ENCODE measurements at regions not wholly inside any gene's neighbourhood (a gene's known extent, or its start where the extent isn't known, plus 50 kb on each side); places are given as distances from the start of the nearest gene placed in this dataset.

GRCh38 chr5:155299386-155300005, 285.9 kb downstream of the KIF4B start:
- no peak for DNase-seq

DNA sequence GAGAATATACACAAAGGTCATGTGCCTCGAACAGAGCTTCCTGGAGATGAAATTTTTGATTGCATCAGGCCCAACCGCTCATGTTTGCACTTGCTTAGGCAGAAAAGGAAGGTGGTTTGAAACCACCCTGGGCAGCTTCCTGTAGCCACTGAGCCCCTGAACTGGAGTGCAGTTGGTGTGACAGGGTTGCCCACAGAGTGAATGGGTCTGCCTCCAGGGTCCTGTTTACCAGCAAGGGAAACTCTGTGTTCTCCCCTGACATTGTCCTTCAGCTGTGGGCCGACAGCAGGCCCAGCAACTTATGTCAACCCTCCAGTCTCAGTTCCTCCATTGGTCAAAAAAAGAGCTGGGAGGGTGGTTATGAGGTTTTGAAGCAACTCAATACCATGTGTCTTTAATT, 289.6 kb downstream of the KIF4B start:
- no peak for DNase-seq

GRCh38 chr5:155307229-155307628, 293.7 kb downstream of the KIF4B start:
- no peak for DNase-seq

- no peak for DNase-seq
These were observed 294.7 kb downstream of the KIF4B start for GRCh38 chr5:155308289-155308688.

GRCh38 chr5:155309021-155309746, 295.6 kb downstream of the KIF4B start:
- DNase-seq = no peak

DNA sequence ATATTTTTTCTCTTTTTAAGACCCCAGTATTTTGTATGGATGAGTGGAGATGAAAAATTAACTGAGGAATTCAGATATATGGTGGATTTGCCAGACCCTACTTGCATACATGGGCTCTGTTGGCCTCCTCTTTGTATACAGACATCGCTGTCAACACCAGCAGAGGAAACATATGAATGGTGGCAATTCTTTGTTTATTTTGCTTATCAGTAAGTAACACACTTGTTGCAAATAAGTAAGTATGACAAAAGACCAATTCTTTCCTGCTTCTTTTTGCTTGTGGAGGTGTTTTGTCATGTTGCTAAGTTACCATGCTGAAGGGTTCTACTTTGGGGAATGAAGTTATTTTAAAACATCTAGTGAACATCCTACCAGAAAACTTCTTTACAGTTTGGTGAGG, 298.2 kb downstream of the KIF4B start:
- no peak for DNase-seq

DNA sequence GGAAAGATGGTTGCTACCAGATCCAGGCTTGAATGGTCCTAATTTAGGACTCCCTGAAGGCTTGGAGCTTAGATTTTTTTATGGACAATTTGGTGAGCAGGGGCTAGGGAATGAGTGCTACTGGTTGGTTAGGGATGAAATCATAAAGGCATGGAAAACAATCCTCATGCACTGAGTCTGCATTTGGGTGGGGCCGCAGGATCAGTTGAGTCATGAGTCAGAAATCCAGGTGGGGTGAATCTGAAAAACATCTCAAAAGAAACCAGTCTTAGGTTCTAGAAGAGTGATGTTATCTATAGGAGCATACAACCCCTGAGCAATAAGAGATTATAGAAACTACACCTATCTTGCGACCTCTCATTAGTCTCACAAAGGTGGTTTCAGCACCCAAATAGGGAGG, 300.0 kb downstream of the KIF4B start:
- DNase-seq = no peak

DNA sequence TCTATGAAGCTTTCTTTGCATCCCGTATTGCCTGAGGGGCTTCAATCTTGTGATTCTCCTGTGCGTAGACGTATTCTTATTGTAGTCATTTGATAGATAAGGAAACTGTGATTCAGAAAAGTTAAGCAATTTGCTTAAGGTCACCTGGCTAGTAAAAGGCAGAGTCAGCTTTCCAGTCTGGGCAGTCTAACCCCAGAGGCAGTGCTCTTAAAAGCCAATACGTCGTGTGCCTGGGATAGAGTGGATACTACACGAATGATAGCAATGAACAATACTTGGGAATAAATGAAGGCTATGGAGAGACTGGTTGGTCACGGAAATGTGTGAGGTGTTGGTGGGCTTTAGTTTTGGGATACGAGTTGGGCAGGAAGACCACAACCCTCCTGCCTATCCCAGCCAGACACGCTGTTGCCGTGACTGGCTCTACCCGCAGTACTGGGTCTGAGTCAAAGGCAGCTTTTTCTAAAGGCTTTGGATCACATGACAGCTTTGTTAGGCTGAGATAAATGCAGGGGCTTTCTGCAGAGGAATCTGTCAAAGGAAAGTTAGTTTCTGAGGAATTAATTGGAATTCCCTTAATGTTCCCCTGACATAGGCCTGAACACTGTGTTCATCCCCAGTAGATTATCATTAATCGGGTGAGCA, 302.6 kb downstream of the KIF4B start:
- no peak for DNase-seq

DNA sequence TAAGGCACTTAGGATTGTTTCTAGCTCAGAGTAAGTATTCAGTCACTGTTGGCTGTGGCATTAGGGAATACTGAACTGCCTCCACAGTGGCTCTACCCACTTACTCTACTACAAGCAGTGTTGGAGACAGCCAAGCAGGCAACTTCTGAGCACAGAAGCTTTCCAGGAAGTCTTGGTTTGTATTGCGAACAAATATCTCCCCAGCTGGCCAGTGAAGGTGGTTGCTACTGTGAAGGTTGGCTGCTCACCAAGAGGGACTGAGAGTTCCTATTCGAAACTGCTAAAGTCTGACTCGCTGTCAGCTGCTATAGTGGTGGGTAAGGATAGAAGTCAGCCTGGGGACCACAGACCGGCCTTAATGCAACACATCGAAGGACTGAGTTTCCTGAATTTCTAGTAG, 319.1 kb downstream of the KIF4B start:
- no peak for DNase-seq

DNA sequence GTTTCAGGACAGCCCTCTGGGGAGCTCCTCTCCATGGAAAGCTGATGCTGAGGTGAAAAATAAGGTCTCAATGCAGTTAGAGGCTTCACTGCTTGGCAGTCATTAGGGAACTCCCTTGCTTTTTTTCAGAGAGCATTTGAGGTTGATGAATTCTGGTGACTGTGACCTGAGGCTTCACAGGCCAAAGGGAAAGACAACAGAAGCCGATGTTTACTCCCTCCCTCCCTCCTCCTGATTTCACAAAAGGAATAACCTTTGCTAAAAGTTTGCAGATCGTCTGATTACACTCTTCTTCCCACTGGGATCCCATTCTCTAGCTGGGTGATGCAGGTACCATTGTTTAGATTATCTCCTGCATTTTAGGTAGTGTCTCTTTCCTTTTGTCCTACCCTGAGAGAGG, 329.4 kb downstream of the KIF4B start:
- no peak for DNase-seq

DNA sequence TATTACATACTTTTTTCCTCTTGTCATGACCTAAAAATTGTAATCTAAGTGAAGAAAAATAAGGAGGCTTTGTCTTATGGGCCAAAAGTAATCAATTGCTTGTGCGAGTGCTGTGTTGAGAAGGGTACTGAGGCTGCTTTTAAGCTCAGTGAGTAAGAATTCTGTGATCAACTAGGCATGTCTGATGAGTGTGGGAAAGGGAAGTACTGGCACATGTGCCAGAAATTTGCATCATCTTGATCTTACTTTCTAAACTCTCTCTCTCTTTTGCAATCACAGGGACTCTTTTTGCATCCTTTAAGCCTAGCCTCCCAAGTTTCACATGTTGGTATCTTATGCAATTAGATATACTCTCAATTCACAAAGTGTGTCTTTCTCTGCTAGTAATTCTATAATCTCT, 329.9 kb downstream of the KIF4B start:
- no peak for DNase-seq

- DNase-seq = no peak
These were observed 339.7 kb downstream of the KIF4B start for GRCh38 chr5:155353231-155353630.

DNA sequence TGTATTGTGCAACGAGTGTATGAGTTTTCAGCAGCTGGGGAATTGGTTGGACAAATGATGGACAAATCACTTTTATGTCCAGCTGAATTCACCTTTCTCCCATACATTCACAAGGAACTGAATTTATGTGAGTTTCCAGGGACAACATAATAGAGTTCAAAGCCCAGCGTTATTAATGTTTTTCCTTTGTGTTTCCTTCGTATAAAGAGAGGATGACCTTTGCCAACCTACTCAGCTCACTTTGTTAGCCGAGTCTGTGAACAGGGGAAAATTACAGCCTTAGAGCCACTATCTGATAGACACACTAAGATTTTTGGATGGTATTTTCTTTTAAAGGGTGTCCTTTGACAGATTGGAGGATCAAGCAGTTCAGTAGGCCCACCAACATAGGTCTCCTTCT, 352.5 kb downstream of the KIF4B start:
- DNase-seq = no peak

DNA sequence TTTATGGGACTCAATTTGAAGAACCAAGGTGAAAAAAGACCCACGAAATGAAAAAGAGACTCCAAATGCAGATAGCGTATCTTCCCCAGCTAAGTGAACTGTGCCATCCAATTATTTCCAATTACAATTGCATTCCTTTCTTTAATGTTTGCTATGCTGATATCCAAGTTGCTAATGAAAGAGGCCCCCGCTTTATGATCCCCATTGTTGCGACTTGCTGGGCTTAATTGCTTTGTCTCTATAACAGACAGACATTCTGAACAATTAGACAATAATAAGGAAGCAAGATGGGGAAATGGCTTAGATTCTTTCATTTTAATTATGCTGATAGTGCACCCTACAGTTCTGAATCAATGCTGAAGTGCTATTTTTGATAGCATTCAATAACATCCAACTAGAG, 354.3 kb downstream of the KIF4B start:
- no peak for DNase-seq

- no peak for DNase-seq
These were observed 354.9 kb downstream of the KIF4B start for GRCh38 chr5:155368490-155368889.

DNA sequence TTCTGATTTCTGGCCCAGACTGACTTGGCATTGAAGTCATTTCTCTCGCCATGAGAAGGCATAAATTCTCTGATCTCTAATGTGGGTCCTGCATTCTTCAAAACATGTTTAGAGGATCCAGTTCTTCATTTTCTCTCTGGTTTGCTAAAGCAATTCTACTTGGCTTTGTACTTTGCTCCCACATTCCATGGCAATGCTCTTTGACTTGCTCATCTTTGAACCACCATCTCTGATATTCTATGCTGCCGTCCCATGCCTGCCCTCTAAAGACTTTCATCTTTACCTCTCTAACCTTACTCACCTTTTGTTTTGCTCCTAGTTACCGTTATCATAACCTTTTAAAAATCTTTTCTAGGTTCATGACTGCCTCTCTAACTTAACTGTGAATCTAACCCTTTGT, 366.9 kb downstream of the KIF4B start:
- no peak for DNase-seq

- DNase-seq = no peak
These were observed 368.1 kb downstream of the KIF4B start for GRCh38 chr5:155381654-155382053.

DNA sequence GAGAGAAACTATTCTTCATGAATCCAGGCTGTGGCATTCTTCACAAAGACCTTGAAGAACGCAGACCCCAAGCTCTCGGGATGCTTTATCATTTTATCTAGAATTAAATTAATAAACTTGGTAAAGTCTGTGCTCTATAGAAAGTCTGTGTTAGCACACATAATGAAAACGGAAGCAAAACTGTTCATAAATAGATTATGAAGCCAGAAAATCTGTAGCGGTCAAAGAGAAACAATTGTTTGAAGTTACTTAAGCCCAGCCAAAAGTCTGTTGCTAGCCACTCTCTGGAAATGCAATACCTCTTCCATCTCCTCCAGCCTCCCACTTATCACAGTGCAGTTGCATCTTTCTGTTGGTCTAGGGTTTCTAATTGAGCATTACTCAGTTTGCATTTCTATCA, 375.9 kb downstream of the KIF4B start:
- DNase-seq = no peak

DNA sequence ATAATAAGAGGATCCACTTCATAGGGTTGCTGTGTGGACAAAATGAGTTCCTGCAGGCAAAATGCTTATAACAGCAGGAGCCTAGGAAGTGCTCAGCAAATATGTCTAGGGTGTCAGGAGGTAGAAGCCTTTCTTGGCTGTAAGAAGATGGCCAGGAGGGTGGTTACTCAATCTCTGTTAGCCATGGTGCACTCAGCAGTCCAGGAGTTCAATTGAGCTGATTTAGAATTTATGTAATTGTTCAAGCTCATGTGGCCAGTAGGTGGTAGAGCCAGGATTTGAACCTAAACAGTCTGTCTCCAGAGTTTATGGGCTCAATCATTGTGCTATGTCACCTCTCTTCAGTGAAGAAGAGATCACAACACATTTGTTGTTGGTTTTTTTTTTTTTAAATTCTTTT, 381.2 kb downstream of the KIF4B start:
- no peak for DNase-seq

- DNase-seq = no peak
These were observed 389.5 kb downstream of the KIF4B start for GRCh38 chr5:155402927-155403640.

- DNase-seq = no peak
These were observed 393.3 kb downstream of the KIF4B start for GRCh38 chr5:155406815-155407214.

- DNase-seq = no peak
These were observed 394.9 kb downstream of the KIF4B start for GRCh38 chr5:155408465-155408864.

DNA sequence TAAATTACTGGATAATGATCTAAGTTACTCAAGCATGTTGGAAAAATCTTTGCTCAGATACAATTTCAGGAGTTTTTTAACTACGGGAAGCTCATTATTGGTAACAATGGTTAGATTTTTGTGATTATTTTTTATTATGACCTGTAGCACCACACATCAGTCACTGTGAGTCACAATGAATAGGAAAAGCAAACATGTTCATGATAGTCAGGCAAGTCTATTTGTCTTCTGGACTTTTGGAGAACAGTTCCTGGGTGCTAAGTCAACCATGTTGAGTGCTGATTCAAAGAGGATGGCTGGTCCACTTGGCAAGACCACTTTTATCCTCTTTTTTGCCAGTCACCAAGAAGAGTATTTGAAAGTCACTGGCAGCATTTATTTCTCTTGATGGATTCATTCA, 403.2 kb downstream of the KIF4B start:
- DNase-seq = no peak
